ENCODE measurements at regions not wholly inside any gene's neighbourhood (a gene's known extent, or its start where the extent isn't known, plus 50 kb on each side); places are given as distances from the start of the nearest gene placed in this dataset.

GRCh38 chr18:51257150-51257549 lies 59.7 kb upstream of the MEX3C start:
- Histone ChIP-seq H3K9me3 (ENCODE audit: low read length) (no peaks in the 10 kb centered on the region), H2AFZ (ENCODE audit: low read length) (no peak overlapping the region), H3K36me3 (replicated peaks in 1 of 2; ENCODE audit: control insufficient read depth in 1 of 2, insufficient read depth in 2 of 2, low read length in 2 of 2) (no peaks in the 10 kb centered on the region), H3K4me2 (ENCODE audit: low read depth, low read length) (no peak overlapping the region), H3K9ac (ENCODE audit: insufficient read depth, low read depth, low read length) (no peak overlapping the region), H3K79me2 (ENCODE audit: insufficient read depth, low read length) (no peaks in the 10 kb centered on the region), H3K4me3 (replicated peaks in 1 of 3; ENCODE audit: insufficient read depth in 1 of 3, low read depth in 2 of 3, low read length in 3 of 3) (no peak overlapping the region), H4K20me1 (ENCODE audit: insufficient read depth, low read length) (no peaks in the 10 kb centered on the region), H3K4me1 (ENCODE audit: insufficient read depth, low read length) (no peaks in the 10 kb centered on the region), H3K27ac (ENCODE audit: extremely low read length, insufficient read depth, low read length) (no peak overlapping the region), H3K27me3 (ENCODE audit: control insufficient read depth in 1 of 2, insufficient read depth in 2 of 2, low read length in 2 of 2) (no peaks in the 10 kb centered on the region)
- DNase-seq (ENCODE audit: low spot score) (no peak), ATAC-seq (no peak), FAIRE-seq (no peak)
- CTCF ChIA-PET (ENCODE audit: low intra/inter-chr PET ratio, low total read pairs) = no interaction called here
- in situ Hi-C loops (cut with HindIII; ENCODE audit: extremely low pct_ligation_motif_present, low pct_unique_long_range_greater_than_20kb) = no loop called here
- intact Hi-C loops (cut with micrococcal nuclease; ENCODE audit: unreplicated experiment) = no loop called here
- no TSS peak for BruUV-seq (replicated peaks)
- POLR2A ChIA-PET = no interaction called here
- WGBS (ENCODE audit: low lambda C conversion rate) = 56% methylated on average over 4 of the region's 4 CpGs
- TF ChIP-seq CHCHD3 (CRISPR knock-in tag; IDR thresholded peaks at IDR 0.05) (no peak), ARNT (IDR thresholded peaks at IDR 0.05) (no peak), PBX3 (CRISPR knock-in tag; IDR thresholded peaks at IDR 0.05; ENCODE audit: borderline replicate concordance) (no peak), TBP (CRISPR knock-in tag; IDR thresholded peaks at IDR 0.05) (no peak), ZBTB37 (CRISPR knock-in tag; IDR thresholded peaks at IDR 0.05) (no peak), ZNF343 (CRISPR knock-in tag; IDR thresholded peaks at IDR 0.05) (no peak), ZHX2 (IDR thresholded peaks at IDR 0.05; ENCODE audit: low read depth) (no peak), ZHX2 (CRISPR knock-in tag; IDR thresholded peaks at IDR 0.05; ENCODE audit: borderline replicate concordance) (no peak), ZNF792 (CRISPR knock-in tag; IDR thresholded peaks at IDR 0.05) (no peak), CC2D1A (CRISPR knock-in tag; IDR thresholded peaks at IDR 0.05) (no peak), THYN1 (CRISPR knock-in tag; IDR thresholded peaks at IDR 0.05; ENCODE audit: borderline replicate concordance, low read depth) (no peak), MYC (CRISPR knock-in tag; IDR thresholded peaks at IDR 0.05; ENCODE audit: borderline replicate concordance) (no peak), AGO2 (optimal IDR thresholded peaks at IDR 0.05; ENCODE audit: low read depth, low read length) (no peak), NFKBIZ (CRISPR knock-in tag; IDR thresholded peaks at IDR 0.05) (no peak), SATB2 (CRISPR knock-in tag; IDR thresholded peaks at IDR 0.05) (no peak), AHR (CRISPR knock-in tag; IDR thresholded peaks at IDR 0.05) (no peak), U2AF2 (IDR thresholded peaks at IDR 0.05; ENCODE audit: low read depth, low read length) (no peak), IKZF5 (CRISPR knock-in tag; IDR thresholded peaks at IDR 0.05) (no peak)

All from HepG2 (cell line).